ENCODE measurements at regions not wholly inside any gene's neighbourhood (a gene's known extent, or its start where the extent isn't known, plus 50 kb on each side); places are given as distances from the start of the nearest gene placed in this dataset.

DNA sequence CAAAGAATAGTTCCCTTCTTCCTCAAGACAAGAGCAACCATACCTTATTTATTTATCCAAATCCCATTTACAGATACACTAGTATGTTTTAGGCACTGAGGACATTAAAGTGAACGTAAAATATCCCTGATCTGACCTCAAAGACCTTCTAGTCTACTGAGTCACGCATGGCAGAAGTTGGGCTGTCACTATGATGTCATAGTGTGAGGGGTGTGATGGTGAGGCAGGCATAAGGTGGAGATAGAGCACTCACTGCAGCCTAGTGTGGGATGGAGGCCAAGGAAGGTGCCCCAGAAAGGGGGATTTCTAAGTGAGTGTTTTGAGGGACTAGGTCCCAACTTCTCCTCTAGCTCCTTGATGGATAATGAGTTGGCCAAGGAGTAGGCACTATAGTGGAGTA is 249.5 kb upstream of the SKOR2 start:
- Histone ChIP-seq H3K4me3 (replicated peaks in 1 of 3; ENCODE audit: low read depth in 2 of 3, low read length in 3 of 3) (no peak overlapping the region), H4K20me1 (ENCODE audit: insufficient read depth, low read length) (no peaks in the 10 kb centered on the region), H3K9me3 (replicated peaks in 1 of 2; ENCODE audit: control insufficient read depth in 1 of 2, insufficient read depth in 1 of 2, low read length in 2 of 2) (no peaks in the 10 kb centered on the region), H3K27me3 (ENCODE audit: control insufficient read depth in 2 of 2, insufficient read depth in 2 of 2, low read length in 2 of 2) (no peaks in the 10 kb centered on the region), H3K4me2 (replicated peaks; ENCODE audit: extremely low read depth, low read length, poor library complexity, severe bottlenecking) (no peak overlapping the region), H3K4me1 (ENCODE audit: control insufficient read depth in 1 of 2, insufficient read depth in 2 of 2, low read length in 2 of 2) (no peaks in the 10 kb centered on the region), H3K36me3 (replicated peaks in 1 of 2; ENCODE audit: control insufficient read depth in 1 of 2, insufficient read depth in 2 of 2, low read length in 2 of 2) (no peaks in the 10 kb centered on the region), H2AFZ (ENCODE audit: insufficient read depth, low read depth, low read length, poor library complexity, severe bottlenecking) (no peak overlapping the region), H3K27ac (ENCODE audit: low read depth in 1 of 2, low read length in 2 of 2) (no peak overlapping the region), H3K9ac (ENCODE audit: insufficient read depth, low read length, poor library complexity, severe bottlenecking) (no peak overlapping the region), H3K79me2 (ENCODE audit: insufficient read depth, low read length) (no peaks in the 10 kb centered on the region)
- TF ChIP-seq, protein P1, sequence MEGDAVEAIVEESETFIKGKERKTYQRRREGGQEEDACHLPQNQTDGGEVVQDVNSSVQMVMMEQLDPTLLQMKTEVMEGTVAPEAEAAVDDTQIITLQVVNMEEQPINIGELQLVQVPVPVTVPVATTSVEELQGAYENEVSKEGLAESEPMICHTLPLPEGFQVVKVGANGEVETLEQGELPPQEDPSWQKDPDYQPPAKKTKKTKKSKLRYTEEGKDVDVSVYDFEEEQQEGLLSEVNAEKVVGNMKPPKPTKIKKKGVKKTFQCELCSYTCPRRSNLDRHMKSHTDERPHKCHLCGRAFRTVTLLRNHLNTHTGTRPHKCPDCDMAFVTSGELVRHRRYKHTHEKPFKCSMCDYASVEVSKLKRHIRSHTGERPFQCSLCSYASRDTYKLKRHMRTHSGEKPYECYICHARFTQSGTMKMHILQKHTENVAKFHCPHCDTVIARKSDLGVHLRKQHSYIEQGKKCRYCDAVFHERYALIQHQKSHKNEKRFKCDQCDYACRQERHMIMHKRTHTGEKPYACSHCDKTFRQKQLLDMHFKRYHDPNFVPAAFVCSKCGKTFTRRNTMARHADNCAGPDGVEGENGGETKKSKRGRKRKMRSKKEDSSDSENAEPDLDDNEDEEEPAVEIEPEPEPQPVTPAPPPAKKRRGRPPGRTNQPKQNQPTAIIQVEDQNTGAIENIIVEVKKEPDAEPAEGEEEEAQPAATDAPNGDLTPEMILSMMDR (IDR thresholded peaks at IDR 0.05) = no peak
- H3K27me3 Mint-ChIP-seq (ENCODE audit: low read depth in 3 of 3) = no peaks in the 10 kb centered on the region
- peaks cover 0 to 8% (median 0%) of the 10 kb centered on the region in 7 donors for H3K9me3 Mint-ChIP-seq
- WGBS (ENCODE audit: insufficient coverage) = 100% methylated on average over 1 of the region's 2 CpGs
- H3K4me3 Mint-ChIP-seq = no peak overlapping the region
- intact Hi-C loops (cut with micrococcal nuclease) = no loop called here
- DNase-seq = no peak
- no peak overlapping the region for H3K27ac Mint-ChIP-seq
- H3K4me1 Mint-ChIP-seq = no peaks in the 10 kb centered on the region
- no peaks in the 10 kb centered on the region for H3K36me3 Mint-ChIP-seq

DNA sequence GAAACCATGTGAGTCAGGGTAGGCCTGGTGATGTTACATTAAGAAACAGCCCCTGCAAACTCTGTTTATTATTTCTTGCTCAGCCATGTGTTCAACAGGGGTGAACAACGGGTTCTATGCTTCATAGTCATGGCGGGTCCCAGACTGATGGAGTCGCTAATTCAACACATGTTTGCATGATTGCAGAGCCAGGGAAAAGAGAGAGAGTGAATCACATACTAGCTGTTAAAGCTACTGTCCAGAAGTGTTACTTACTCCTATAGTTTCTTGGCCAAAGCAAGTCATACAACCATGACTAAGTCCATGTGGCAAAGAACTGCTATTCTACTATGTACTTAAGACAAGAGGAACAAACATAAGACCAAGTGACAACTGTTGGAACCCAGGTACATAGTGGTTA is 241.2 kb upstream of the SKOR2 start:
- WGBS (ENCODE audit: insufficient coverage) = no CpG with 5 or more reads among the region's 3 CpGs
- H3K9me3 Mint-ChIP-seq = peaks cover 0 to 5% (median under 1%) of the 10 kb centered on the region in 7 donors

More for the DNA sequence above, 241.2 kb upstream of the SKOR2 start:
- no peaks in the 10 kb centered on the region for H3K36me3 ChIP-seq (replicated peaks in 1 of 2; ENCODE audit: control insufficient read depth in 1 of 2, insufficient read depth in 2 of 2, low read length in 2 of 2)
- H3K27me3 ChIP-seq (ENCODE audit: control insufficient read depth in 2 of 2, insufficient read depth in 2 of 2, low read length in 2 of 2) = no peaks in the 10 kb centered on the region
- TF ChIP-seq, protein P1 (IDR thresholded peaks at IDR 0.05) = no peak
- no peak overlapping the region for H3K9ac ChIP-seq (ENCODE audit: insufficient read depth, low read length, poor library complexity, severe bottlenecking)
- no peaks in the 10 kb centered on the region for H4K20me1 ChIP-seq (ENCODE audit: insufficient read depth, low read length)
- no peaks in the 10 kb centered on the region for H3K79me2 ChIP-seq (ENCODE audit: insufficient read depth, low read length)
- H3K4me1 ChIP-seq (ENCODE audit: control insufficient read depth in 1 of 2, insufficient read depth in 2 of 2, low read length in 2 of 2) = no peaks in the 10 kb centered on the region
- H3K4me2 ChIP-seq (replicated peaks; ENCODE audit: extremely low read depth, low read length, poor library complexity, severe bottlenecking) = no peak overlapping the region
- H3K4me3 ChIP-seq (replicated peaks in 1 of 3; ENCODE audit: low read depth in 2 of 3, low read length in 3 of 3) = no peak overlapping the region
- H2AFZ ChIP-seq (ENCODE audit: insufficient read depth, low read depth, low read length, poor library complexity, severe bottlenecking) = no peak overlapping the region
- DNase-seq = no peak
- Mint-ChIP-seq H3K4me3 (no peak overlapping the region), H3K4me1 (no peaks in the 10 kb centered on the region), H3K27ac (no peak overlapping the region), H3K36me3 (no peaks in the 10 kb centered on the region), H3K27me3 (ENCODE audit: low read depth in 3 of 3) (peaks cover 0 to 2% (median 0%) of the 10 kb centered on the region in 3 donors)
- no peaks in the 10 kb centered on the region for H3K9me3 ChIP-seq (replicated peaks in 1 of 2; ENCODE audit: control insufficient read depth in 1 of 2, insufficient read depth in 1 of 2, low read length in 2 of 2)
- intact Hi-C loops (cut with micrococcal nuclease) = no loop called here
- no peak overlapping the region for H3K27ac ChIP-seq (ENCODE audit: low read depth in 1 of 2, low read length in 2 of 2)
